Bronchial epithelial cell (primary cell): ENCODE measurements at regions not wholly inside any gene's neighbourhood (a gene's known extent, or its start where the extent isn't known, plus 50 kb on each side); places are given as distances from the start of the nearest gene placed in this dataset.

Source experiments
- DNase-seq: peaks from one replicate; pipeline ENCODE4 v3.0.0-alpha.2; 2010; ENCODE audit warnings: low read depth
- FAIRE-seq: peaks from 2 replicates; lab custom pipeline; 2011; peaks lifted over from hg19 to GRCh38; lab: Jason Lieb, UNC
- H3K27me3 ChIP-seq: 2 replicates; pipeline ENCODE4 v1.5.1; 2011; ENCODE audit warnings: low read length; ENCODE audit not compliant: control insufficient read depth, insufficient read depth
- H3K36me3 ChIP-seq: 2 replicates; pipeline ENCODE4 v1.5.1; 2011; ENCODE audit warnings: low read length; ENCODE audit not compliant: control insufficient read depth, insufficient read depth
- H3K4me3 ChIP-seq: 2 replicates; pipeline ENCODE4 v1.5.1; 2011; ENCODE audit warnings: mild to moderate bottlenecking, low read depth, low read length, control low read depth
- CTCF ChIP-seq: IDR thresholded peaks from 2 replicates; pipeline ENCODE4 v1.5.1; 2011; ENCODE audit warnings: mild to moderate bottlenecking, moderate library complexity, low read length, control low read depth, inconsistent platforms; ENCODE audit not compliant: insufficient read depth, severe bottlenecking

- Histone ChIP-seq H3K36me3 (no peaks in the 10 kb centered on the region), H3K4me3 (no peak overlapping the region), H3K27me3 (no peaks in the 10 kb centered on the region)
- DNase-seq: peak; percentile 97
- FAIRE-seq: peak; percentile 83
- TF ChIP-seq CTCF: no peak
These were observed 58.9 kb downstream of the MYEOV start for GRCh38 chr11:69352715-69353319.

GRCh38 chr11:69353696-69354544, 60.0 kb downstream of the MYEOV start:
- H3K27me3 ChIP-seq: no peaks in the 10 kb centered on the region
- FAIRE-seq (no peak), DNase-seq (peak; percentile 32)
- no peaks in the 10 kb centered on the region for H3K36me3 ChIP-seq
- no peak overlapping the region for H3K4me3 ChIP-seq
- TF ChIP-seq CTCF: no peak

- Histone ChIP-seq H3K4me3 (no peak overlapping the region), H3K36me3 (no peaks in the 10 kb centered on the region), H3K27me3 (no peaks in the 10 kb centered on the region)
- TF ChIP-seq CTCF: no peak
- no peak for FAIRE-seq
- no peak for DNase-seq
These were observed 60.6 kb downstream of the MYEOV start for GRCh38 chr11:69354545-69354897.

- DNase-seq (no peak), FAIRE-seq (no peak)
- no peak for TF ChIP-seq CTCF
- Histone ChIP-seq H3K4me3 (no peak overlapping the region), H3K27me3 (no peaks in the 10 kb centered on the region), H3K36me3 (no peaks in the 10 kb centered on the region)
These were observed 61.5 kb downstream of the MYEOV start for GRCh38 chr11:69355346-69355940.

- TF ChIP-seq CTCF: no peak
- H3K4me3 ChIP-seq: no peak overlapping the region
- FAIRE-seq (no peak), DNase-seq (no peak)
- H3K36me3 ChIP-seq: no peaks in the 10 kb centered on the region
- no peaks in the 10 kb centered on the region for H3K27me3 ChIP-seq
These were observed 62.2 kb downstream of the MYEOV start for GRCh38 chr11:69355959-69356702.
